ENCODE measurements at regions not wholly inside any gene's neighbourhood (a gene's known extent, or its start where the extent isn't known, plus 50 kb on each side); places are given as distances from the start of the nearest gene placed in this dataset.

GRCh38 chr3:17945799-17946399 is 203.5 kb upstream of the TBC1D5 start:
- no peaks in the 10 kb centered on the region for H3K9me3 ChIP-seq (ENCODE audit: control insufficient read depth, low read length)
- WGBS, 2 experiments, result 58% methylated on average over 5 of the region's 6 CpGs
- no peak overlapping the region for H3K4me3 ChIP-seq (ENCODE audit: insufficient read depth, low read depth, low read length)
- peaks cover 8% of the 10 kb centered on the region for H3K4me1 ChIP-seq (ENCODE audit: control insufficient read depth, insufficient read depth, low read length)
- H3K27me3 ChIP-seq (ENCODE audit: control insufficient read depth, insufficient read depth, low read length, poor library complexity, severe bottlenecking), result no peaks in the 10 kb centered on the region
- H3K27ac ChIP-seq (ENCODE audit: insufficient read depth, low read depth, low read length, poor library complexity, severe bottlenecking), result peak overlapping the region; percentile 79
- H3K36me3 ChIP-seq (ENCODE audit: control insufficient read depth, insufficient read depth, low read length), result no peaks in the 10 kb centered on the region

GRCh38 chr3:17945018-17945798 is 202.8 kb upstream of the TBC1D5 start:
- H3K36me3 ChIP-seq (ENCODE audit: control insufficient read depth, insufficient read depth, low read length), result no peaks in the 10 kb centered on the region
- H3K4me3 ChIP-seq (ENCODE audit: insufficient read depth, low read depth, low read length), result no peak overlapping the region
- H3K9me3 ChIP-seq (ENCODE audit: control insufficient read depth, low read length), result no peaks in the 10 kb centered on the region
- no peaks in the 10 kb centered on the region for H3K27me3 ChIP-seq (ENCODE audit: control insufficient read depth, insufficient read depth, low read length, poor library complexity, severe bottlenecking)
- 82 to 90% methylated on average over 2 of the region's 2 CpGs for WGBS, 2 experiments
- peak overlapping the region; percentile 79 for H3K27ac ChIP-seq (ENCODE audit: insufficient read depth, low read depth, low read length, poor library complexity, severe bottlenecking)
- peaks cover 8% of the 10 kb centered on the region for H3K4me1 ChIP-seq (ENCODE audit: control insufficient read depth, insufficient read depth, low read length)

GRCh38 chr3:17942856-17943255 is 200.4 kb upstream of the TBC1D5 start:
- WGBS, 2 experiments, result 96% methylated on average over 2 of the region's 2 CpGs
- H3K4me1 ChIP-seq (ENCODE audit: control insufficient read depth, insufficient read depth, low read length), result peaks cover 16% of the 10 kb centered on the region
- H3K9me3 ChIP-seq (ENCODE audit: control insufficient read depth, low read length), result no peaks in the 10 kb centered on the region

GRCh38 chr3:17941766-17942165 is 199.3 kb upstream of the TBC1D5 start:
- Histone ChIP-seq H3K27ac (ENCODE audit: insufficient read depth, low read depth, low read length, poor library complexity, severe bottlenecking) (no peak overlapping the region), H3K4me1 (ENCODE audit: control insufficient read depth, insufficient read depth, low read length) (peaks cover 16% of the 10 kb centered on the region), H3K9me3 (ENCODE audit: control insufficient read depth, low read length) (no peaks in the 10 kb centered on the region), H3K36me3 (ENCODE audit: control insufficient read depth, insufficient read depth, low read length) (no peaks in the 10 kb centered on the region), H3K4me3 (ENCODE audit: insufficient read depth, low read depth, low read length) (no peak overlapping the region), H3K27me3 (ENCODE audit: control insufficient read depth, insufficient read depth, low read length, poor library complexity, severe bottlenecking) (no peaks in the 10 kb centered on the region)

More at GRCh38 chr3:17942856-17943255, 200.4 kb upstream of the TBC1D5 start:
- Histone ChIP-seq H3K27ac (ENCODE audit: insufficient read depth, low read depth, low read length, poor library complexity, severe bottlenecking) (no peak overlapping the region), H3K36me3 (ENCODE audit: control insufficient read depth, insufficient read depth, low read length) (no peaks in the 10 kb centered on the region), H3K4me3 (ENCODE audit: insufficient read depth, low read depth, low read length) (no peak overlapping the region), H3K27me3 (ENCODE audit: control insufficient read depth, insufficient read depth, low read length, poor library complexity, severe bottlenecking) (no peaks in the 10 kb centered on the region)

- Histone ChIP-seq H3K9me3 (ENCODE audit: control insufficient read depth, low read length) (no peaks in the 10 kb centered on the region), H3K36me3 (ENCODE audit: control insufficient read depth, insufficient read depth, low read length) (no peaks in the 10 kb centered on the region), H3K27me3 (ENCODE audit: control insufficient read depth, insufficient read depth, low read length, poor library complexity, severe bottlenecking) (no peaks in the 10 kb centered on the region), H3K4me1 (ENCODE audit: control insufficient read depth, insufficient read depth, low read length) (peaks cover 15% of the 10 kb centered on the region), H3K4me3 (ENCODE audit: insufficient read depth, low read depth, low read length) (no peak overlapping the region), H3K27ac (ENCODE audit: insufficient read depth, low read depth, low read length, poor library complexity, severe bottlenecking) (no peak overlapping the region)
- WGBS, 2 experiments, result 93 to 100% methylated on average over 2 of the region's 2 CpGs
These were observed 198.7 kb upstream of the TBC1D5 start for GRCh38 chr3:17941152-17941551.

GRCh38 chr3:17939157-17939556 is 196.7 kb upstream of the TBC1D5 start:
- Histone ChIP-seq H3K27ac (ENCODE audit: insufficient read depth, low read depth, low read length, poor library complexity, severe bottlenecking) (no peak overlapping the region), H3K27me3 (ENCODE audit: control insufficient read depth, insufficient read depth, low read length, poor library complexity, severe bottlenecking) (no peaks in the 10 kb centered on the region), H3K4me3 (ENCODE audit: insufficient read depth, low read depth, low read length) (no peak overlapping the region), H3K4me1 (ENCODE audit: control insufficient read depth, insufficient read depth, low read length) (peaks cover 8% of the 10 kb centered on the region), H3K36me3 (ENCODE audit: control insufficient read depth, insufficient read depth, low read length) (no peaks in the 10 kb centered on the region), H3K9me3 (ENCODE audit: control insufficient read depth, low read length) (no peaks in the 10 kb centered on the region)
- WGBS, 2 experiments, result 97% methylated on average over 16 of the region's 16 CpGs

GRCh38 chr3:17938313-17938712 is 195.9 kb upstream of the TBC1D5 start:
- 85 to 92% methylated on average over 3 of the region's 3 CpGs for WGBS, 2 experiments
- H3K4me3 ChIP-seq (ENCODE audit: insufficient read depth, low read depth, low read length), result no peak overlapping the region
- H3K36me3 ChIP-seq (ENCODE audit: control insufficient read depth, insufficient read depth, low read length), result no peaks in the 10 kb centered on the region
- no peaks in the 10 kb centered on the region for H3K27me3 ChIP-seq (ENCODE audit: control insufficient read depth, insufficient read depth, low read length, poor library complexity, severe bottlenecking)
- peaks cover 14% of the 10 kb centered on the region for H3K4me1 ChIP-seq (ENCODE audit: control insufficient read depth, insufficient read depth, low read length)
- H3K27ac ChIP-seq (ENCODE audit: insufficient read depth, low read depth, low read length, poor library complexity, severe bottlenecking), result no peak overlapping the region
- H3K9me3 ChIP-seq (ENCODE audit: control insufficient read depth, low read length), result no peaks in the 10 kb centered on the region

- Histone ChIP-seq H3K27ac (ENCODE audit: insufficient read depth, low read depth, low read length, poor library complexity, severe bottlenecking) (no peak overlapping the region), H3K4me3 (ENCODE audit: insufficient read depth, low read depth, low read length) (no peak overlapping the region), H3K4me1 (ENCODE audit: control insufficient read depth, insufficient read depth, low read length) (peaks cover 15% of the 10 kb centered on the region), H3K9me3 (ENCODE audit: control insufficient read depth, low read length) (no peaks in the 10 kb centered on the region), H3K36me3 (ENCODE audit: control insufficient read depth, insufficient read depth, low read length) (no peaks in the 10 kb centered on the region), H3K27me3 (ENCODE audit: control insufficient read depth, insufficient read depth, low read length, poor library complexity, severe bottlenecking) (no peaks in the 10 kb centered on the region)
- 94% methylated on average over 6 of the region's 6 CpGs for WGBS, 2 experiments
These were observed 194.5 kb upstream of the TBC1D5 start for GRCh38 chr3:17936736-17937480.

- no peaks in the 10 kb centered on the region for H3K27me3 ChIP-seq (ENCODE audit: control insufficient read depth, insufficient read depth, low read length, poor library complexity, severe bottlenecking)
- no peaks in the 10 kb centered on the region for H3K9me3 ChIP-seq (ENCODE audit: control insufficient read depth, low read length)
- H3K4me3 ChIP-seq (ENCODE audit: insufficient read depth, low read depth, low read length), result no peak overlapping the region
- WGBS, 2 experiments, result 94% methylated on average over 4 of the region's 4 CpGs
- peaks cover 15% of the 10 kb centered on the region for H3K4me1 ChIP-seq (ENCODE audit: control insufficient read depth, insufficient read depth, low read length)
- H3K36me3 ChIP-seq (ENCODE audit: control insufficient read depth, insufficient read depth, low read length), result no peaks in the 10 kb centered on the region
- no peak overlapping the region for H3K27ac ChIP-seq (ENCODE audit: insufficient read depth, low read depth, low read length, poor library complexity, severe bottlenecking)
These were observed 192.8 kb upstream of the TBC1D5 start for GRCh38 chr3:17935222-17935621.

- Histone ChIP-seq H3K36me3 (ENCODE audit: control insufficient read depth, insufficient read depth, low read length) (no peaks in the 10 kb centered on the region), H3K9me3 (ENCODE audit: control insufficient read depth, low read length) (no peaks in the 10 kb centered on the region), H3K27ac (ENCODE audit: insufficient read depth, low read depth, low read length, poor library complexity, severe bottlenecking) (no peak overlapping the region), H3K4me3 (ENCODE audit: insufficient read depth, low read depth, low read length) (no peak overlapping the region), H3K27me3 (ENCODE audit: control insufficient read depth, insufficient read depth, low read length, poor library complexity, severe bottlenecking) (no peaks in the 10 kb centered on the region), H3K4me1 (ENCODE audit: control insufficient read depth, insufficient read depth, low read length) (peaks cover 7% of the 10 kb centered on the region)
- 100% methylated on average over 1 of the region's 2 CpGs; no CpG with 5 or more reads in 1 of the 2 experiments for WGBS, 2 experiments
These were observed 189.8 kb upstream of the TBC1D5 start for GRCh38 chr3:17932136-17932771.
